Epithelial cell of proximal tubule (primary cell): ENCODE measurements at regions not wholly inside any gene's neighbourhood (a gene's known extent, or its start where the extent isn't known, plus 50 kb on each side); places are given as distances from the start of the nearest gene placed in this dataset.
A peak's percentile ranks its signal among the peaks of the same experiment; 100 is the strongest.

Experiments used
- DNase-seq: peaks from one replicate; pipeline ENCODE4 v3.0.0-alpha.2; 2011; ENCODE audit warnings: low read depth
- H3K4me3 ChIP-seq: 2 replicates; pipeline ENCODE4 v1.5.1; 2011; ENCODE audit warnings: low read depth, mild to moderate bottlenecking, low read length
- CTCF ChIP-seq: conservative IDR thresholded peaks from 2 replicates; pipeline ENCODE4 v1.5.1; 2012; ENCODE audit warnings: low read depth, mild to moderate bottlenecking, low read length

GRCh38 chr20:41981746-41982145 is 363.6 kb upstream of the CHD6 start:
- TF ChIP-seq CTCF, result no peak
- H3K4me3 ChIP-seq, result no peak overlapping the region
- DNase-seq, result no peak

DNA sequence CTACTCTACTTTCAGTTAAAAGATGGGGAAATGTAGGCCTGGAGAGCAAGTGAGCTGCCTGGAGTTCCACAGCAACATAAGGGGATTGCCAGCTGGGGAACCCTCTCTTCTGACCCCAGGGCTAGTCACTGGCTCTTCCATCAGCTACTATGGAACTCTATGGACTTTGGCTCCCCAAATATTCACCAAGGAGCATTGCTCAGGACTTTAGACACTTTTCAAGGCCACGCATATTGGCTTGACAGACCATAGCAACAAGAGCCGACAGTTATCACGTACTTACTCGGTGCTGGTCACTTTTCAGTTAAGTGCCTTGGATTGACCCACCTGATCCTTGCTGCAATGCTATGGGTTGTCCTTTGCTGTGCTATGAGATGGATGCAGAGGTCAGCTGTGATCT is 360.7 kb upstream of the CHD6 start:
- no peak for DNase-seq
- TF ChIP-seq CTCF, result no peak
- no peak overlapping the region for H3K4me3 ChIP-seq

- no peak for DNase-seq
- no peak for TF ChIP-seq CTCF
- no peak overlapping the region for H3K4me3 ChIP-seq
These were observed 360.1 kb upstream of the CHD6 start for GRCh38 chr20:41978246-41978790.

DNA sequence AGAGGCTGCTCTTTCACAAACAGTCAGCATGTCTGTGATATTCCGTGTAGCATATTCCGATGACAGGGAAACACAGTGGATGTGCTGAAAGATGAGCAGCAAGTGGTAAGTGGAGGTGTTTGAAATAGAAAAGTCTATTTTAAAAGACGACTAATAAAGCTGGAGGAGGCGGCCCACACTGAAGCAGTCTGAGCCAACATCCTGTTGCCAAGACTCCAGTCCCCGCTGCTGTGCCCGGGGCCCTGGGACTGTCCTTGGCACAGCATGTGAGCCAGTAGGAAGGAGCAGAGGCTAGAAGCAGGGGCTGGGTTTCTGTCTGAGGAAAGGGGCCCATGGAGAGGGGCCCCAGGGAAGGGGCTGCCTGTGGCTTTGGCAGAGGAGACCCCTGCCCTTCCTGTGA is 351.5 kb upstream of the CHD6 start:
- DNase-seq, result no peak
- TF ChIP-seq CTCF, result no peak
- H3K4me3 ChIP-seq, result no peak overlapping the region

- no peak for TF ChIP-seq CTCF
- no peak for DNase-seq
- H3K4me3 ChIP-seq, result no peak overlapping the region
These were observed 342.0 kb upstream of the CHD6 start for GRCh38 chr20:41960166-41960565.

DNA sequence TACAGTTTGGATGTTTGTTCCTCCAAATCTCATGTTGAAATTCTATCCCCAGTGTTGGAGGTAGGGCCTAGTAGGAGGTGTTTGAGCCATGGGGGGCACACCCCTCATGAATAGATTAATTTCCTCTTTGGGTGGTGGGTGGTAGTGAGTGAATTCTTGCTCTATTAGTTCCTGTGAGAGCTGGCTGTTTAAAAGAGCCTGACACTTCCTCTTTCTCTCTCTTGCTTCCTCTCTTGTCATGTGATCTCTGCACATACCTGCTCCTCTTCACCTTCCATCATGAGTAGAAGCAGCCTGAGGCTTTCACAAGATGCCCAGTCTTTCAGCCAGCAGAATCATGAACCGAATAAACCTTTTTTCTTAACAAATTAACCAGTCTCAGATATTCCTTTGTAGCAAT is 340.2 kb upstream of the CHD6 start:
- H3K4me3 ChIP-seq, result no peak overlapping the region
- DNase-seq, result no peak
- no peak for TF ChIP-seq CTCF

DNA sequence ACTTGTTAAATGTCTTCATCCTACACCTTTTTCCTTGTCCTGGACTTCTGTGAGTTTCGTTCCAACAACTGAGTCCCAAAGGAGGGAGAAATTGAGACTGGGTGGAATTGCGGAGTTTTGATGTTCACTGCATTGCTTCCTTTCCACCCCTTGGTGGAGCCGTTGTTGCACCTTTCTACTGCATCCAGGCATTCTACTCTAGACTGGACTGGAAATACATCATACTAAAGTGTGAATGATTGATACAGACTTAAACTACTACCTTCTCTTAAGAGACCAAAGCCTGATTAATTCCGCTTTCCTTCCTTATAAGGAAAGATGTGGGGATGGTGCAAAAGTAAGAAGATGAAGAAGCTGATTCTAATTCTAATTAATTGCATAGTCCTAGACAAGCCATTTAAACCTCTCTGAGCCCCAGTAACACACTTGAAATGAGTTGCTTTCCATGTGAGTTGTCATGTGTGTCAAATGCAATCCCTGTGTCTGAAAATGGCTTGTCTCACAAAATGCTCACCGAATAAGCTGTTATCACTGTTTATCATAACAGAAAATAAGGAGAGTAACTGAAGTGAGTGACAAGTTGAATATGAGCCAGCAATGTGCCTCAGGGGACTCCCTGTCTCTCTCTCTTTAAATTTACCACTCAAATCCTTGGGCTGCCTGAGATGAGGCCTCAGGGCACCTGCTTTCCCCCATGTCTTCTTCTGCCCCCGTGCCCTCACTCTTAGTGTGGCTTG is 338.3 kb upstream of the CHD6 start:
- no peak for DNase-seq
- peak; percentile 56 for TF ChIP-seq CTCF

More for the DNA sequence above, 338.3 kb upstream of the CHD6 start:
- H3K4me3 ChIP-seq, result no peak overlapping the region
